HFF-Myc (cell line): ENCODE measurements at regions not wholly inside any gene's neighbourhood (a gene's known extent, or its start where the extent isn't known, plus 50 kb on each side); places are given as distances from the start of the nearest gene placed in this dataset.
A peak's percentile ranks its signal among the peaks of the same experiment; 100 is the strongest.

Experiments used
- DNase-seq: peaks from one replicate; pipeline ENCODE4 v3.0.0-alpha.2; 2011; ENCODE audit warnings: low read depth; ENCODE audit errors: extremely low read depth
- H3K4me3 ChIP-seq: replicated peaks from 2 replicates; pipeline ENCODE4 v1.5.1; 2011; ENCODE audit warnings: low read depth, mild to moderate bottlenecking, control low read depth, low read length
- CTCF ChIP-seq: IDR thresholded peaks from 2 replicates; pipeline ENCODE4 v1.5.1; 2012; ENCODE audit warnings: mild to moderate bottlenecking, low read depth, low read length, control low read depth; ENCODE audit errors: missing control alignments

GRCh38 chr6:103124471-103124870 lies 1731.0 kb downstream of the GRIK2 start:
- no peak overlapping the region for H3K4me3 ChIP-seq
- no peak for TF ChIP-seq CTCF
- DNase-seq: no peak

- no peak overlapping the region for H3K4me3 ChIP-seq
- no peak for DNase-seq
- peak; percentile 13 for TF ChIP-seq CTCF
Observed at GRCh38 chr6:103122766-103123601, 1729.5 kb downstream of the GRIK2 start.

GRCh38 chr6:103119056-103119455 lies 1725.5 kb downstream of the GRIK2 start:
- no peak for DNase-seq
- no peak for TF ChIP-seq CTCF
- no peak overlapping the region for H3K4me3 ChIP-seq

- no peak for TF ChIP-seq CTCF
- no peak overlapping the region for H3K4me3 ChIP-seq
- DNase-seq: no peak
Observed at GRCh38 chr6:103114582-103114981, 1721.1 kb downstream of the GRIK2 start.

- H3K4me3 ChIP-seq: no peak overlapping the region
- no peak for TF ChIP-seq CTCF
- no peak for DNase-seq
Observed at GRCh38 chr6:103113416-103113815, 1719.9 kb downstream of the GRIK2 start.

- TF ChIP-seq CTCF: no peak
- H3K4me3 ChIP-seq: no peak overlapping the region
- no peak for DNase-seq
Observed at GRCh38 chr6:103107985-103108384, 1714.5 kb downstream of the GRIK2 start.
